Liver (tissue), 2 donors: ENCODE measurements at regions not wholly inside any gene's neighbourhood (a gene's known extent, or its start where the extent isn't known, plus 50 kb on each side); places are given as distances from the start of the nearest gene placed in this dataset.

Experiments
- TF ChIP-seq, protein P1 (sequence below): fragments of 150-350 bp; IDR thresholded peaks from 2 replicates; pipeline ENCODE4 v1.5.1; 2017; ENCODE audit warnings: improper control_type of control experiment, low read depth, low read length; ENCODE audit not compliant: missing input control
- TF ChIP-seq, protein P2 (sequence below): IDR thresholded peaks from 2 replicates; pipeline ENCODE4 v1.6.1; 2016; ENCODE audit warnings: antibody characterized with exemption, mild to moderate bottlenecking
- donor health status: healthy.

DNA sequence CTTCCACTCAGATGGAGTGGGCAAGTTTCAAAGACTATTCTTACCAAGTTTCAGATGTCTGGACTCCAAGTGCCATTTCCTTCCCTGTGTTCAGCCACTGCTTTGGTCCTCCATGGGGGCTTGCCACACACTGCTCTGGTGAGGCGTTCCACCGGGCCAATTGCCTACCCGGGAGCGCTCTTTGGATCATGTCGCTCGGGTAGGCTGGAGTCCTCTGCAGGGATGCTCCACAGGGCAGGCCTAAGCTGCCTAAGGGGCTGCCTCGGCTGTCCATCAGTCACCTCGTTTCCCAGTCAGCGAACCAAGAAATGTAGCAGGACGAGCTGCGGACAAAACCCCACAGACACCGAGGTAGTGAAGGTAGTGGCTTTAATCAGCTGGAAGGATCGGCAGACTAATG is 200.7 kb upstream of the KLF8 start:
- TF ChIP-seq, protein P1, sequence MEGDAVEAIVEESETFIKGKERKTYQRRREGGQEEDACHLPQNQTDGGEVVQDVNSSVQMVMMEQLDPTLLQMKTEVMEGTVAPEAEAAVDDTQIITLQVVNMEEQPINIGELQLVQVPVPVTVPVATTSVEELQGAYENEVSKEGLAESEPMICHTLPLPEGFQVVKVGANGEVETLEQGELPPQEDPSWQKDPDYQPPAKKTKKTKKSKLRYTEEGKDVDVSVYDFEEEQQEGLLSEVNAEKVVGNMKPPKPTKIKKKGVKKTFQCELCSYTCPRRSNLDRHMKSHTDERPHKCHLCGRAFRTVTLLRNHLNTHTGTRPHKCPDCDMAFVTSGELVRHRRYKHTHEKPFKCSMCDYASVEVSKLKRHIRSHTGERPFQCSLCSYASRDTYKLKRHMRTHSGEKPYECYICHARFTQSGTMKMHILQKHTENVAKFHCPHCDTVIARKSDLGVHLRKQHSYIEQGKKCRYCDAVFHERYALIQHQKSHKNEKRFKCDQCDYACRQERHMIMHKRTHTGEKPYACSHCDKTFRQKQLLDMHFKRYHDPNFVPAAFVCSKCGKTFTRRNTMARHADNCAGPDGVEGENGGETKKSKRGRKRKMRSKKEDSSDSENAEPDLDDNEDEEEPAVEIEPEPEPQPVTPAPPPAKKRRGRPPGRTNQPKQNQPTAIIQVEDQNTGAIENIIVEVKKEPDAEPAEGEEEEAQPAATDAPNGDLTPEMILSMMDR: no peak
- TF ChIP-seq, protein P2, sequence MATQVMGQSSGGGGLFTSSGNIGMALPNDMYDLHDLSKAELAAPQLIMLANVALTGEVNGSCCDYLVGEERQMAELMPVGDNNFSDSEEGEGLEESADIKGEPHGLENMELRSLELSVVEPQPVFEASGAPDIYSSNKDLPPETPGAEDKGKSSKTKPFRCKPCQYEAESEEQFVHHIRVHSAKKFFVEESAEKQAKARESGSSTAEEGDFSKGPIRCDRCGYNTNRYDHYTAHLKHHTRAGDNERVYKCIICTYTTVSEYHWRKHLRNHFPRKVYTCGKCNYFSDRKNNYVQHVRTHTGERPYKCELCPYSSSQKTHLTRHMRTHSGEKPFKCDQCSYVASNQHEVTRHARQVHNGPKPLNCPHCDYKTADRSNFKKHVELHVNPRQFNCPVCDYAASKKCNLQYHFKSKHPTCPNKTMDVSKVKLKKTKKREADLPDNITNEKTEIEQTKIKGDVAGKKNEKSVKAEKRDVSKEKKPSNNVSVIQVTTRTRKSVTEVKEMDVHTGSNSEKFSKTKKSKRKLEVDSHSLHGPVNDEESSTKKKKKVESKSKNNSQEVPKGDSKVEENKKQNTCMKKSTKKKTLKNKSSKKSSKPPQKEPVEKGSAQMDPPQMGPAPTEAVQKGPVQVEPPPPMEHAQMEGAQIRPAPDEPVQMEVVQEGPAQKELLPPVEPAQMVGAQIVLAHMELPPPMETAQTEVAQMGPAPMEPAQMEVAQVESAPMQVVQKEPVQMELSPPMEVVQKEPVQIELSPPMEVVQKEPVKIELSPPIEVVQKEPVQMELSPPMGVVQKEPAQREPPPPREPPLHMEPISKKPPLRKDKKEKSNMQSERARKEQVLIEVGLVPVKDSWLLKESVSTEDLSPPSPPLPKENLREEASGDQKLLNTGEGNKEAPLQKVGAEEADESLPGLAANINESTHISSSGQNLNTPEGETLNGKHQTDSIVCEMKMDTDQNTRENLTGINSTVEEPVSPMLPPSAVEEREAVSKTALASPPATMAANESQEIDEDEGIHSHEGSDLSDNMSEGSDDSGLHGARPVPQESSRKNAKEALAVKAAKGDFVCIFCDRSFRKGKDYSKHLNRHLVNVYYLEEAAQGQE: no peak
